Nucleus accumbens (tissue), 56 donors: ENCODE measurements at regions not wholly inside any gene's neighbourhood (a gene's known extent, or its start where the extent isn't known, plus 50 kb on each side); places are given as distances from the start of the nearest gene placed in this dataset.
"Not testable (repeated sequence)": the region's sequence is repeated elsewhere in the genome, so short reads cannot be mapped to it uniquely, and the experiment has no call there.

Source experiments
- DNase-seq, 56 donors: peaks; one replicate each; lab custom pipeline; 2025; lab: John Stamatoyannopoulos, UW

DNA sequence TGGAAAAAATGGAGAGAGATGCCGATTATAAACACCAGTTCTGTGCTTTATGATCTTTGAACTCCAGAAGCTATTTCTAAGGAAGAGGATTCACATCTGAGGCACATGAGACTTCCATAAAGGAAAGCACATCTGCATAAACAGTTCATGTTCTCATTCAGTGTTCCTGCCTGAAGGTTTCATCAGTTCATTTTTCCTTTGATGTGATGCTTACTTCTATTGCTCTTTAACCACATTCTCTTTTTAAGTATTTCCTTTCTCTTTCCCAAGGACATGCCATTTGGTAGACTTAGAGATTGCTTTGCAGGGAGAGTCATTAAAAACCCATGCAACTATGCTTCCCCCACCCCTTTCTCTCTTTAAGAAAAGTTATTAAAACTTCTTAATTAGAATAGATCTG lies 387.0 kb upstream of the FLRT2 start:
- DNase-seq, result no peak

DNA sequence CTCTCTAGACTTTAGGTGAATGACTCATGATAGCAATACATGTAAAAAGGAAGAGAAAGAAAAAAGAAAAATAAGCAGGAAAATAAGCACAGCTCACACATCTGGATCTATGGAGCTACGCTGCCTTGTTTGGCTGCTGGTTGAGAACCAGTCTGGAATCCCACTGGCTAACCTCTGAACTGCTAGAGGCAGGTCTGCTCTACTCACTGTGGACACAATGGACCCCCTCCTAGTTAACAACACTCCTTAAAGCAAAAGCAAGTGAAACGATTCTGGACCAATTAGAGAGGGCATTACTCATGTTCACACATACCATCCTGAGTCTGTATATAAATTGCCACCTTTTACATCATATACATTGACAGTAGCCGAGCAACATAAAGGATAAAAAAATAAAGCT lies 383.2 kb upstream of the FLRT2 start:
- no peak for DNase-seq

DNA sequence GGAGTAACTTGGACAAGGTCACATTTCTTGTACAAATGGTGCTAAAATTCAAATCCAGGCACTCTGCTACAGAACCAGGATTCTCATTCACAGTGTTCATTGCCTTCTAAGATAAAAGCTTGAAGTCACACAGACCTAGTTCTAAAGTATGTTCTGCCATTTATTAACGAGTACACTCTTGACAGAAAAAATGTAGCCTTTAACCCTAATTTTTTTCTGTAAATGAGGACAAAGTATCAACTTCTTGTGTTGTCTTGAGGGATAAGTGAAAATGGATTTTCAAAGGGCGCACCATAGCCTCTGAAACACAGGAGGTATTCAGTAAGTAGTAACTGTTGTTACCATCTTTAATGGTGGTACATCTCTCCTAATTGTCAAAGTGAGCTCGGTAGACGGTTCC lies 379.8 kb upstream of the FLRT2 start:
- no peak for DNase-seq

DNA sequence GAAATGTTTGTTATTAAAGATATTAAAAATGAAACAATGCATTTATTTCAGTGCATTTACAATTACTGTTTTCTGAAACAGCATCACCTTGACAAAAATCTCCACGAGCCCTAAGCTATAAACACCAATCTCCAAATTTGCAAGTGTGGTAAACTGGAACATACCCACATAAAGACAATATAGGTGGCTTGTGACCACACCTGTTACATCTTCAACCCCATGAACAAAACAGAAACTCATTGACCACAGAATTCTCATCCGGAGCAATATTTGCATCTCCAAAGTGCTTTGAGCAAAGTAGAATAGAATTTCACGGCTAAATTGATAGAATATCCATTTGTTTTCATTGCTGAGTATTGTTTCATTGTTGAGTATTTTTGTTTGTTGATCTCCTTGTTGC lies 375.2 kb upstream of the FLRT2 start:
- DNase-seq, result no peak

DNA sequence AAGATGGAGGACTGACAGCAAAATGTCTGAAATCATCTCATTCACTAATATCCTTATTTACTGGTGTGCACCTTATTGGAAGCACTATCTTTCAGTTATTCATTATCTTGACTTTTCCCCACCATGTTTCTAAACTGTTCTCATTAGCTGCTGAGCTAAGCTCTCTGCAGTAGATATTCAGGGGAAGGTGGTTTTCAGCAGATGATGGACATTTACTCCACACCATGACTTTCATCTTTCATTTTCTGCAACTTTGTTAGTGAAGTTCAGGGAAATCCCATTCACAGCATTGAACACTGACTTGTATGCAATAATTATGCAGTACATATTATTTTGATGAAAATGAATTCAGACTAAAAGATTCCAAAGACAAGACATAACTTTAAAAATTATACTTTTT lies 373.6 kb upstream of the FLRT2 start:
- no peak for DNase-seq

DNA sequence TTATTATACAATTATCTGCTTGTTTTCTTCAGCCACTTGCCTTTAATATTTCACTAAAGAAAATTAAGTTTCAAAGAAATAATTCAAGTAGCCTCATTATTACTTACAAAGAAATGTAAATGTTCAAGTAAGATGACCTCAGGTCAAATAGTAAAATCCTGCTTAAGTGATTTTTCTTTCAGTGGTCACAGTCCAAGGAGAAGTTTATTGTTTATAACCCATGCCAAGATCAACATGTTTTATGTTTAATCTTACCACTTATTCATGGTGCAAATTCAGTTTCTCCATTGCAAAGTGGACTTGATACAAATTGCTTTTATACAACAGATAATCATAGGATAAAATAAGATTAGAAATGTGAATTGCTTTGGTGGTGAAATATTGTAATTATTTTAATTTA lies 370.2 kb upstream of the FLRT2 start:
- DNase-seq, result no peak

DNA sequence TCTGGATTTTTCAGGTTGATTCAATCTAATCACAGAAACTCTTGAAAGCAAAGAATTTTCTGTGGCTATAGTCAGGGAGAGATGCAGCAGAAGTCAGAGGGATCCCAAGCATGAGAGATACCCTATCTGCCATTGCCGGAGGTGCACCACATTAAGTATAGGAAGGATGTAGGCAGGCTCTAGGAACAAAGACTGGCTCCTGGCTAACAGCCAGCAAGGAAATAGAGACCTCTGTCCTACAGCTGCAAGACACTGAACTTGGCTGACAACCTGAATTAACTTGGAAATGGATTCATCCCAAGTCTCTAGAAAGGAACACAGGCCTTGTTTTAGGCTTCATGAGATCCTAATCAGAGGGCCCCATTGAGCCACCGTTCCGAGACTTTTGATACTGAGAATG lies 364.9 kb upstream of the FLRT2 start:
- no peak for DNase-seq

DNA sequence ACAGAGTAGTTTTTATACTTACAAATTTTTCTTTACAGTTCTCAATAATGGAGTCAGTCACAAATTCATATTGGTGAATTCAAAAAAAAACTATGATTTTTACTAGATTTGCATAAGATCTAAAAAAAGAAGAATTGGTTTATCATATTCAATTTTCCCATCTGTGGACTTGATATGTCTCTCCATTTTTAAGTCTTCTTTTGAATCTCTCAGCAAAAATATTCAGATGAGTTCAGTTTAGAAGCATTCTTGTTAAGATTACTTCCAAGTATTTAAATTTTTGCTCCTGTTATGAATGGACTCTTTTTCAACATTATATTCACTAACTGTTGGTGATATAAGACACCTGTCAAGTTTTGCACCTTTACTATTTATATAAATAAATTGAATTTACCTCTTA lies 360.6 kb upstream of the FLRT2 start:
- DNase-seq, result no peak

DNA sequence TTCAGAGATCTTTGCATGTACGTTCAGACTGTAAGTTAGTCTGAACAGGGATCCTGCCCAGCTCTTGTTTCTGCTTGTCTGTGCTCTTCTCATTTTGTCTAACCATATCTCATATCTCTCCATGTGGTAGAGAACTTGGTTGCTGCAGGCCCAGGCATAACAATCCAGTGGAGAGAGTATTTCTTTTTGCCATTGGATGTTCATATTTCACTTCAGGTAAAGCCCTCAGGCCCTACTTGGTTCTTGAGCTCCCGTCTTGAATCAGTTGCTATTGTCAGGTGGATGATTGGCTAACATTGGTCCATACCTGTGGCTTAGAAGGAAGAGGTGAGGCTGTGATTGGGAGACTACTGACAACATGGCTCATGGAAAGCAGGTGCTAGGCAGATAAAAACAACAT lies 357.7 kb upstream of the FLRT2 start:
- DNase-seq, result no peak

DNA sequence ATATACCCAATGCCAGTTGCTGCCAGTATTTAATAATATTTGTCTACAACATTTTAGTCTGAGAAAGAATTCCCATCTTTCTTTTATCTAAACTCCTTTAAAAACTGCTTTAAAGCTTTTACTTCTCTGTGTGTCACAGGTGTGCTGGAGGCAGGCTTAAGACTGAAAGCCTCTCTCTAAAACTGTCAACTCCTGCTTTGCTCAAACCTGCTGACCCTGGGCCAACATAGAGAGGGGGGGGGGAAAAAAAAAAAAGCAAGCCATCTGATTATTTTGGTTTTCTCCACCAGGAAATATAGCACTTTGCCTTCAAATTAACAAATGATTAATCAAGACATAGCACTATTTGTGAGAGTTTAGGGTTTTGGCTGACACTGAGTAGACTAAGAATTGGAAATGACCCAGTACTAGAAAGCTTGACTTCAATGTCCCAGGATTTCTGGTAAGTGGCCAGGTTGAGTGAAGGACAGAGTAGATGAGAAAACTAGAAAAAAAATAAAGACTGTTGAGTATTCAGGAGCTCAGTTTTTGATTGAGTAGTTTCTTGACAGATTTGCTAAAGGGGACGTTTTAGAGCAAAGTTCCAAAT lies 357.0 kb upstream of the FLRT2 start:
- no peak for DNase-seq

DNA sequence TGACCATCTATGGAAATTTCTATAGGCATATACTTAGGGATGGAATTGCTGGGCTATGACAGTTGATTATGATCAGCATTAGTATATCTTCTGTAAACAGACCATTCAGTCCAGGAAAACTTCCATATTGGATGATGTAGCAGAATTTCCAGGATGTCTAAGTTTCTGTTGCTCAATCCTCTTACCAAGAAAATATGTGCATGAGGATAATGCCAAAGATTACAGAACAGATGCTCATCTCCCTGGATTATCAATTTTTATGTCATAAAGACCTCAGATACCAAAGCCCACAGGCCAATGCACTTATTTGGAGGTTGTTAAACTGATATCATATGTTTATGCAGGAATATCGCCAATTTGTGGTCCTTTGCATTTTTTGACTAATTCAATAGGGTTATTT lies 354.4 kb upstream of the FLRT2 start:
- no peak for DNase-seq

DNA sequence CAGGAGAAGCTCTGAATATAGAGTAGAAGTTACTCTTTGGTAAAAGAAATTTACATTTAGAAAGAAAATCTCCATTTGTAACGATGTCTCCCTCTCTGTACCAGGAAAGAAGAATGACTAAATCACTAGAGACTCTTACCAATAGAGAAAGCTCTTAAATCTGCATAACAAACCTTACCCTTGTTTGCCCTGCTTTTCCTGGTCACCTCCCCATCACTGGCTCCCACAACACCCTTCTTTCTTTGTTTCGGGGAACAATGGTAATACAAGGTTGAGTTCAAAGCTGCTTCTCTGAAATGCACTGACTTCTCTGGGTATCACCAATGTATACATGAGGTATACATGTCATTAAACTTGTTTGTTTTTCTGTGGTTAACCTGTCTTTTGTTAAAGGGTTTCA lies 351.1 kb upstream of the FLRT2 start:
- no peak for DNase-seq

DNA sequence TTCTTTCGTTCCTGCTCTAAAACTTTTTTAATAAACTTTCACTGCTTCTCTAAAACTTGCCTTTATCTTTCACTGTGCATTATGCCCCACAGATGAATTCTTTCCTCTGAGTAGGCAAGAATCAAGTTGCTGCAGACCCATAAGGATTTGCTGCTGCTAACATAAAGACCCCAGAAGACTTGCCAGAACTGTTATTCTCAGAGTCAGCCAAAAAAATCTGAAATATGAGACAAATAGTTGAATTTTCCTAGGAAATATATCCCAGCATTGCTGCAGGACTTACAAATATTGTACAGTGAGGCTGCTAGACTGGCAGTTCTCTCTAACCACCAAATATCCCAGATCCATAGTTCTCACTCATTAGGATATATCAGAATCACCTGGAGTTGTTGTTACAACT lies 349.1 kb upstream of the FLRT2 start:
- no peak for DNase-seq

DNA sequence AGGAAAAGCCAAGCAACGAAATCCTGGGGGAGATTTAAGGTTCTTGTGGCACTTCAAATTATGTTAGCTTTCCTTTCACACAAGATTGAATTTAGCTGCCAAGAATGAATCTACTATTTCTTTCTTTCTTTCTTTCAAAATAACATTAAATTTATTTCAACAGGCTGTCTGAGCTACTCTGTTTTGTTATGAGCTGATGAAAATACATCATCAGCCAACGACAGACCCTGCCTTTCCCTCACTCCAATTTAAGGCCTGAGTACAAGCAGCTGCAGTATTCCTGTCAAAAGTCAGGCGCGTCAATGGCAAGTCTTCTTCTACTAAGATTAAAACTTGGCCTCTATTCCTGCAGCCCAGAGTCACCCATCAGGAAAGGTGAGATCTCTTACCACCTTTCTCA lies 347.7 kb upstream of the FLRT2 start:
- DNase-seq, result no peak

DNA sequence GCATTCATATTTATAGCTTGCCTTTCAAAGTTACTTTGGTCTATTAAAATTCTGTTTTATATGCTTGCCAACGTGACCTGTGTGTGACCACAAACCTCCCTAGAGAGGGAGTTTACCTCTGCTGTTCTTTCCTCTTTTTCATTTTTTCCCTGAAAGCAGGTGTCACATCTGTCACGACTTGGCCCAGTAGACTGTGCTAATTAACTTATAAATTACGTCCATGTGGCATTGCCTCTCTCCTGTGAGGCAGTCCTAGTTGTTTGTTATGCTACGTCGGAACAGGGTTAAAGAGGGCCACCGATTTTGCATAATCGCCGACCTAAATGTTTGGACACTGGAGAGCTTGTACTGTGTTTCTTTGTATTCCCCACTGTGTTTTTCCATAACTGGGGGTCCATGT lies 343.9 kb upstream of the FLRT2 start:
- DNase-seq, result no peak

DNA sequence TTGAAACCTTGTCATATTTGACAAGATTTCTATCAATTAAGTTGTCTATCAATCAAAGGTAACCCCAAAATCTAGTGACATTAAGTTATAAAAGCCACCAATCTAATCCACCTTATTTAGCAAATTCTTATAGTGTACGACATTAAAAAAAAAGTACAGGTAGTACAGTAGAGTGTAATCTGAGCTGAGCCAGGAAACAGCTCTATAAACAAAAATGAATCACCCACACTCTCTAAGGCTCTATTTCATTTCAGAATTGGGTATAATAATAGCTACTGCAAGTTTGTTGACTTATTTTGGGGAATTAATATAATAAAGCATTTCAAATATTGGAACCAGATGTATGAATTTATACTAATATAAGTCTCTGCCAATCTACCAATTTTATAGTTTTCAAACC lies 342.4 kb upstream of the FLRT2 start:
- DNase-seq, result no peak

DNA sequence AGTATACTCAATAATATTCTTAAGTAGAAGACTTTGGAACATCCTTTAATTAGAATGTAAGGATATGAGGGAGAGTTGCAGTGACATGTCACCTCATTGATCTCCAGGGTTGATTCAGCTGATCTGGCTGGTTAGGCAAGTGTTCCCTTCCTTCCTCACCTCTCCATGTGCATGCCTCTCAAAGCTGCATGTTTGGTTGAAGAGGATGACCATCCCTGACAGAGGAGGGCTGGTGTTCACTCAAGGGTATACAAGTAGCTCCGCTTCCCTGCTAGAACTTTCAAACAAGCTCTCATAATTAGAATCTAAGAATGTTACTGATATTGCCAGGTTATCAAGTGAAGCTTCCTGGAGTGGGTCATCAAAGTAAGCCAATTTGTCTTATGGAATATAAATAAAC lies 341.1 kb upstream of the FLRT2 start:
- no peak for DNase-seq

DNA sequence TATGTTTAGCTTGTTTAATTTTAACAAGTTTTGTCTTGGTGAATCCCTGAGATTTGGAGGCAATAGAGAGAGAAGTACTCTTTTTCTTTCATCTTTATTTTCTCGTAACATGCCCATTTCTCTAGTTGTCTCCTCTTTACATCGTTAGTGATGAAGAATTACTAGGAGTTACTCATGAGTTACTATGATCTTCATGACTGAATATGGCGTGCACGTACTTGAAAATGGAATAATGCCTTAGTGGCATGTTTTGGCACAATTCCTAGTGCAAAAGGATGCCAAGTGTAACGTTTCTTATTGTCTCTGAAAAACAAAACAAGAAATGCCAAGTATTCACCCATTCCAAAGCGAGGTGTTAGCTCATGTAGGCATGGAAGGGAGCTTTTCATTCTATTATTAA lies 340.7 kb upstream of the FLRT2 start:
- DNase-seq, result not testable (repeated sequence)

DNA sequence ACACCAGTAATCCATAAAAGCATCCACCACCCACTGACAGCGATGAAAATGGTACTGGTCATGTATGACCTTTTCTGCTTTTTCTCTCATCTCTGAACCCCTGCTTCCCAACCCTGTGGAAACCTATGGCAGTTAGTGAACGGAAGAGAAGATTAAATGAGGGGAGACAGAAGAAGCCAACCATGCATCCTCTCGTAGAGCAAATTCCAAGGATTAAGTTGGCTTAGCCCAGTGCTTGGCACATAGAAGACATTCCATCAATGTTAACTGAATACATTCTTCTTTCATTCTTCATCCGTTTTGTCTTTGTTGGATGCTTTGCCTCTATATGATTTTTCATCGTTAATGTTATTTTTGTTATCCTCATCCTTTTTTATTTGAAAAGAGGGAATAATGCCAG lies 339.7 kb upstream of the FLRT2 start:
- DNase-seq, result no peak

DNA sequence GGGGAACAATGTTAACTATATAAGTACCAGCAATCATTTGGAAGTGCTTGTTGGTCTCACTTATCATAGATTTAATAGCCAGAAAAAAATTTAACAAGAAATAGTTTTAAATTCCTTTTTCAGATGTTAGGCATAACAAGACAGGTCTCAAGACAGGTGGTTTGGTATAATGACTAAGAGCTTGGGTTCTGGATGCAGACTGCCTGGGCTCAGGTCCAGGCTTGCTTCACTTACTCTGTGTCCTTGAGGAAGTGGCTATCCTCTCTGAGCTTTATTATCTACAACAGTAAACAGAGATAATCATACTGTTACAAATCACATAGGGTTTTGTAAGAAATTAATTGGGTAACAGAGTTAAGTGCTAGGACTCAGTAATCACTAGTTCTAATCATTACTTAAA lies 338.0 kb upstream of the FLRT2 start:
- DNase-seq, result no peak

DNA sequence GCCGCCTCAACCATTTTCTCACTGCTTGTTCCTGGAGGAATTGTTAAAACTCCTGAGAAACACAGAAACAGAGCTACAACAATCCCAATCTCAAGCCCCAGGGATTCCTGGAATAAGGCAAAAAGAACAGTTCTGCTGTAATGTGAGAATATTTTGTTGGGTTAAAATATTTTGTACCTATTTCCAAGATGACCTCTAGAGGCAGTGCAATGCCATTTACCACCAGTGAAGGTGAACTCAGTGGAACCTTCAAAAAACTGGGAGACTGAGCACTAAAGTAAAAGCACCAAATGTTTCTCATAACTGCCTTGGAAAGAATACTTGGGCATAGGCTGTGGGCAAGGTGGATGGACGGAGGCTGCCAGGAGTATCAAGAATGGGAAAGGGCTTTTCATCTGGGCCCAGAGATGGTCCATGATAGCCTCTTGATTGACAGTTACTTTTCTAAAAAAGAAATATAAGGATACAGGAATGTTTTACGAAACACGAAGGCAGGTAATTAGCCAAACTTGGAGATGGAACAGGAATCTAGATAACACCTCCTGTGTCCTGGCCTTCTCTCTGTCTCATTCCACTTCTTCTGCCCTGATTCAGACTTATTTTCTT lies 334.0 kb upstream of the FLRT2 start:
- no peak for DNase-seq

DNA sequence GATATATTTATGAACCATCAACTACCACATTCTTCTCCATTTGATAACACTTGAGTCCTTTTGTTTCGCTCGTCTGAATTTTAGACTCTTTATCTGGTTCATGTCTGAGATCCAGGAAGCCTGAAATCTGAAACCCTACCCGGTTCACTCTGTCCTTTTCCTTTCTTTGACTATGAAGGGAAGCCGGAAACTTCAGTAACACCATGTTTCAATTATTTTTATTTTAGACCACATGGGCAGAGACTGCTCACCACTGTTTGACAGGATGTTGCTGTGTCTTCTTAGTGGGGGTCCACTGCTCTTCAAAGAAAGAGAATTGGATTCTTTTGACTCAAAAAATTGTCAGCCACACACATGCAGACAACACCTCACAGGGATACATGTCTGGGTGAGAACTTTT lies 331.9 kb upstream of the FLRT2 start:
- DNase-seq, result no peak

DNA sequence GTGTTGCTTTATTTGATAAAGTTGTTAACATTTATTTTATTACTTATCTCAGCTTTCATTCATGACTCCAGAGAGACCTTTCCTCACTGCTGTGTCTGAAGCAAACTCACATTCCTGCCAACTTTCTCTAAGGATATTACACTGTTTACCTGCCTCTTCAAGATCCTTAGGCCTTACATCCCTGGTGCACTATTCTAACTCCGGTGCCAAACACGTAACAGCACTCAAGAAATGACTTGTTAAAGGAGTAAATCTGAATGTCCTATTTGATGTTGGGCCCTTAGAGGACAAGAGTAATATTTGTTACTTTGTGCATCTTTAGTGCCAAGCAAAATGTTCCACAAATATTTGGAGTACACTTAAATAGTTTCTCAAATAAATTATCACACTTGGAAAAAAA lies 324.1 kb upstream of the FLRT2 start:
- no peak for DNase-seq
